Hepatocyte (in vitro differentiated cells): ENCODE measurements at regions not wholly inside any gene's neighbourhood (a gene's known extent, or its start where the extent isn't known, plus 50 kb on each side); places are given as distances from the start of the nearest gene placed in this dataset.

Source experiments
- CTCF ChIP-seq: fragments of 200-600 bp; sonication (generic); IDR thresholded peaks from 2 replicates; pipeline ENCODE4 v1.5.1; 2016; ENCODE audit warnings: antibody characterized with exemption, mild to moderate bottlenecking; ENCODE audit not compliant: poor library complexity
- EZH2 ChIP-seq: fragments of 200-600 bp; sonication (generic); IDR thresholded peaks from 2 replicates; pipeline ENCODE4 v1.6.1; 2016; ENCODE audit warnings: antibody characterized with exemption, mild to moderate bottlenecking, borderline replicate concordance
- EZH2phosphoT487 ChIP-seq: fragments of 200-600 bp; sonication (generic); IDR thresholded peaks from one replicate; pipeline ENCODE4 v1.6.1; 2018; ENCODE audit warnings: antibody characterized with exemption, mild to moderate bottlenecking, low read depth, moderate library complexity; ENCODE audit not compliant: unreplicated experiment, severe bottlenecking

GRCh38 chr10:44237364-44238049, 147.4 kb downstream of the CXCL12 start:
- no peak for TF ChIP-seq CTCF
- TF ChIP-seq EZH2, result no peak
- no peak for TF ChIP-seq EZH2phosphoT487
